AG04449 (cell line): ENCODE measurements at regions not wholly inside any gene's neighbourhood (a gene's known extent, or its start where the extent isn't known, plus 50 kb on each side); places are given as distances from the start of the nearest gene placed in this dataset.
A peak's percentile ranks its signal among the peaks of the same experiment; 100 is the strongest.
"Not testable (repeated sequence)": the region's sequence is repeated elsewhere in the genome, so short reads cannot be mapped to it uniquely, and the experiment has no call there.

Experiments used
- CTCF ChIA-PET: fragments of 350-600 bp; formaldehyde crosslinking; extraction: SDS; loops from one replicate; lab custom pipeline; 2021; ENCODE audit warnings: antibody characterized with exemption; lab: Yijun Ruan, JAX
- POLR2A ChIA-PET: fragments of 400-600, 350-600 bp; formaldehyde crosslinking; extraction: SDS; loops from one replicate; lab custom pipeline; 2020; ENCODE audit warnings: antibody characterized with exemption, inconsistent platforms; lab: Yijun Ruan, JAX
- DNase-seq: peaks from one replicate; pipeline ENCODE4 v3.0.0-alpha.2; 2010; ENCODE audit warnings: low read depth, low spot score
- H3K4me3 ChIP-seq: 2 replicates; pipeline ENCODE4 v1.5.1; 2011; ENCODE audit warnings: low read depth, mild to moderate bottlenecking, control low read depth, low read length
- CTCF ChIP-seq: IDR thresholded peaks from one replicate; pipeline ENCODE4 v1.5.1; 2011; ENCODE audit warnings: mild to moderate bottlenecking, moderate library complexity, low read length, control low read depth, inconsistent platforms; ENCODE audit not compliant: insufficient read depth; ENCODE audit errors: missing control alignments

- TF ChIP-seq CTCF: no peak
- no peak for DNase-seq
- CTCF ChIA-PET: no interaction called here
- no peak overlapping the region for H3K4me3 ChIP-seq
- POLR2A ChIA-PET: no interaction called here
These were observed 91.6 kb upstream of the TAF11L2 start for GRCh38 chr5:17406423-17406838.

GRCh38 chr5:17411436-17412402, 86.3 kb upstream of the TAF11L2 start:
- POLR2A ChIA-PET: no interaction called here
- no peak for TF ChIP-seq CTCF
- peak; percentile 33 for DNase-seq
- no peak overlapping the region for H3K4me3 ChIP-seq
- CTCF ChIA-PET: interaction anchor here (1.2 to 1.3 kb wide), 2 partner anchors 15 to 196 kb away, joined by 3 to 5 read pairs; no protein-coding TSS in a partner anchor

- TF ChIP-seq CTCF: no peak
- CTCF ChIA-PET: no interaction called here
- no peak for DNase-seq
- no peak overlapping the region for H3K4me3 ChIP-seq
- POLR2A ChIA-PET: no interaction called here
These were observed 85.0 kb upstream of the TAF11L2 start for GRCh38 chr5:17412760-17413671.

- no peak for TF ChIP-seq CTCF
- POLR2A ChIA-PET: no interaction called here
- DNase-seq: no peak
- CTCF ChIA-PET: no interaction called here
- H3K4me3 ChIP-seq: no peak overlapping the region
These were observed 84.3 kb upstream of the TAF11L2 start for GRCh38 chr5:17413691-17414090.

GRCh38 chr5:17415321-17415758, 82.7 kb upstream of the TAF11L2 start:
- DNase-seq: no peak
- H3K4me3 ChIP-seq: no peak overlapping the region
- CTCF ChIA-PET: no interaction called here
- POLR2A ChIA-PET: no interaction called here
- TF ChIP-seq CTCF: no peak

GRCh38 chr5:17416374-17416773, 81.7 kb upstream of the TAF11L2 start:
- CTCF ChIA-PET, H3K4me3 ChIP-seq, POLR2A ChIA-PET, DNase-seq: not testable (repeated sequence)
